ENCODE measurements at regions not wholly inside any gene's neighbourhood (a gene's known extent, or its start where the extent isn't known, plus 50 kb on each side); places are given as distances from the start of the nearest gene placed in this dataset.
"Not testable (repeated sequence)": the region's sequence is repeated elsewhere in the genome, so short reads cannot be mapped to it uniquely, and the experiment has no call there.

GRCh38 chr3:163707659-163708058, 1370.6 kb downstream of the SI start:
- no peaks in the 10 kb centered on the region for H3K4me1 ChIP-seq (ENCODE audit: control insufficient read depth, insufficient read depth, low read length)
- H3K27me3 Mint-ChIP-seq (ENCODE audit: insufficient read depth): no peaks in the 10 kb centered on the region
- TF ChIP-seq CTCF (conservative IDR thresholded peaks at IDR 0.05): no peak

GRCh38 chr3:163698221-163698620, 1380.1 kb downstream of the SI start:
- not testable (repeated sequence) for H3K27me3 ChIP-seq (ENCODE audit: control insufficient read depth, insufficient read depth, low read length, poor library complexity, severe bottlenecking); H3K9me3 ChIP-seq (ENCODE audit: control insufficient read depth, low read length); H3K4me1 Mint-ChIP-seq; H3K27ac ChIP-seq (ENCODE audit: low read depth, low read length); H3K4me1 ChIP-seq (ENCODE audit: control insufficient read depth, insufficient read depth, low read length); H3K36me3 ChIP-seq (ENCODE audit: control insufficient read depth, insufficient read depth, low read length); H3K36me3 Mint-ChIP-seq (ENCODE audit: low read depth); DNase-seq; H3K9ac ChIP-seq (ENCODE audit: extremely low read depth, low read length, poor library complexity, severe bottlenecking); H3K4me3 Mint-ChIP-seq; H3K27ac Mint-ChIP-seq; H3K27me3 Mint-ChIP-seq (ENCODE audit: insufficient read depth); H3K4me3 ChIP-seq (ENCODE audit: low read length); H3K9me3 Mint-ChIP-seq
- 74 to 78% methylated on average over 5 of the region's 5 CpGs for WGBS, 2 experiments (ENCODE audit: insufficient coverage in 1 of 2, insufficient read length in 1 of 2)

More at GRCh38 chr3:163707659-163708058, 1370.6 kb downstream of the SI start:
- no peaks in the 10 kb centered on the region for H3K4me1 Mint-ChIP-seq
- H3K9me3 Mint-ChIP-seq: no peaks in the 10 kb centered on the region
- no peak overlapping the region for H3K27ac Mint-ChIP-seq
- no peak for DNase-seq
- no peaks in the 10 kb centered on the region for H3K36me3 ChIP-seq (ENCODE audit: control insufficient read depth, insufficient read depth, low read length)
- no peak overlapping the region for H3K27ac ChIP-seq (ENCODE audit: low read depth, low read length)
- no peaks in the 10 kb centered on the region for H3K27me3 ChIP-seq (ENCODE audit: control insufficient read depth, insufficient read depth, low read length, poor library complexity, severe bottlenecking)
- H3K36me3 Mint-ChIP-seq (ENCODE audit: low read depth): no peaks in the 10 kb centered on the region
- no peaks in the 10 kb centered on the region for H3K9me3 ChIP-seq (ENCODE audit: control insufficient read depth, low read length)
- H3K4me3 Mint-ChIP-seq: no peak overlapping the region
- no peak overlapping the region for H3K4me3 ChIP-seq (ENCODE audit: low read length)
- H3K9ac ChIP-seq (ENCODE audit: extremely low read depth, low read length, poor library complexity, severe bottlenecking): no peak overlapping the region

GRCh38 chr3:163692494-163692893, 1385.8 kb downstream of the SI start:
- no peak overlapping the region for H3K9ac ChIP-seq (ENCODE audit: extremely low read depth, low read length, poor library complexity, severe bottlenecking)
- 92 to 100% methylated on average over 1 of the region's 1 CpG for WGBS, 2 experiments (ENCODE audit: insufficient coverage in 1 of 2, insufficient read length in 1 of 2)
- Mint-ChIP-seq H3K27me3 (ENCODE audit: insufficient read depth) (no peaks in the 10 kb centered on the region), H3K36me3 (ENCODE audit: low read depth) (peaks cover 1% of the 10 kb centered on the region), H3K4me1 (no peaks in the 10 kb centered on the region), H3K9me3 (peaks cover 20% of the 10 kb centered on the region), H3K27ac (no peak overlapping the region), H3K4me3 (no peak overlapping the region)
- H3K36me3 ChIP-seq (ENCODE audit: control insufficient read depth, insufficient read depth, low read length): no peaks in the 10 kb centered on the region
- H3K4me1 ChIP-seq (ENCODE audit: control insufficient read depth, insufficient read depth, low read length): no peaks in the 10 kb centered on the region
- peaks cover 20% of the 10 kb centered on the region for H3K9me3 ChIP-seq (ENCODE audit: control insufficient read depth, low read length)
- no peak for TF ChIP-seq CTCF (conservative IDR thresholded peaks at IDR 0.05)
- H3K27me3 ChIP-seq (ENCODE audit: control insufficient read depth, insufficient read depth, low read length, poor library complexity, severe bottlenecking): no peaks in the 10 kb centered on the region
- DNase-seq: no peak
- H3K4me3 ChIP-seq (ENCODE audit: low read length): no peak overlapping the region
- H3K27ac ChIP-seq (ENCODE audit: low read depth, low read length): no peak overlapping the region

GRCh38 chr3:163684651-163685050, 1393.6 kb downstream of the SI start:
- 86% methylated on average over 2 of the region's 2 CpGs; no CpG with 5 or more reads in 1 of the 2 experiments for WGBS, 2 experiments (ENCODE audit: insufficient coverage in 1 of 2, insufficient read length in 1 of 2)

More at GRCh38 chr3:163684651-163685050, 1393.6 kb downstream of the SI start:
- H3K27me3 ChIP-seq (ENCODE audit: control insufficient read depth, insufficient read depth, low read length, poor library complexity, severe bottlenecking): no peaks in the 10 kb centered on the region
- no peaks in the 10 kb centered on the region for H3K36me3 ChIP-seq (ENCODE audit: control insufficient read depth, insufficient read depth, low read length)
- Mint-ChIP-seq H3K27ac (no peak overlapping the region), H3K36me3 (ENCODE audit: low read depth) (peaks cover 1% of the 10 kb centered on the region), H3K4me3 (no peak overlapping the region), H3K4me1 (no peaks in the 10 kb centered on the region), H3K27me3 (ENCODE audit: insufficient read depth) (no peaks in the 10 kb centered on the region), H3K9me3 (peaks cover 12% of the 10 kb centered on the region)
- no peak for TF ChIP-seq CTCF (conservative IDR thresholded peaks at IDR 0.05)
- H3K4me1 ChIP-seq (ENCODE audit: control insufficient read depth, insufficient read depth, low read length): no peaks in the 10 kb centered on the region
- no peak overlapping the region for H3K9ac ChIP-seq (ENCODE audit: extremely low read depth, low read length, poor library complexity, severe bottlenecking)
- no peak overlapping the region for H3K4me3 ChIP-seq (ENCODE audit: low read length)
- peaks cover 12% of the 10 kb centered on the region for H3K9me3 ChIP-seq (ENCODE audit: control insufficient read depth, low read length)
- H3K27ac ChIP-seq (ENCODE audit: low read depth, low read length): no peak overlapping the region
- DNase-seq: no peak
